Uterus (tissue), 2 donors: ENCODE measurements at regions not wholly inside any gene's neighbourhood (a gene's known extent, or its start where the extent isn't known, plus 50 kb on each side); places are given as distances from the start of the nearest gene placed in this dataset.

ENCODE experiments used
- CTCF ChIP-seq, 4 experiments: fragments of 200-600 bp in 2 of 4; fragments of 450-650 bp in 2 of 4; sonication (generic) in 2 of 4; IDR thresholded peaks; one replicate each; pipeline ENCODE4 v1.5.1; 2016 to 2019; ENCODE audit warnings: antibody characterized with exemption in 4 of 4, mild to moderate bottlenecking in 2 of 4, moderate library complexity in 1 of 4
- POLR2A ChIP-seq, 2 donors: fragments of 450-650 bp; IDR thresholded peaks; one replicate each; pipeline ENCODE4 v1.6.1; 2016; ENCODE audit warnings: antibody characterized with exemption in 2 of 2, mild to moderate bottlenecking in 1 of 2, moderate library complexity in 1 of 2

GRCh38 chr6:91303326-91303725 lies 716.5 kb upstream of the MAP3K7 start:
- TF ChIP-seq CTCF (IDR thresholded peaks at IDR 0.05): no peak
- TF ChIP-seq POLR2A (IDR thresholded peaks at IDR 0.05): no peak
